ENCODE measurements at regions not wholly inside any gene's neighbourhood (a gene's known extent, or its start where the extent isn't known, plus 50 kb on each side); places are given as distances from the start of the nearest gene placed in this dataset.

- TF ChIP-seq PRMT5 (CRISPR knock-in tag; IDR thresholded peaks at IDR 0.05) (no peak), HMGXB4 (CRISPR knock-in tag; IDR thresholded peaks at IDR 0.05) (no peak), NR2C2 (CRISPR knock-in tag; IDR thresholded peaks at IDR 0.05) (no peak), NR2C2 (tag; IDR thresholded peaks at IDR 0.05) (peak; percentile 94), SNRNP70 (optimal IDR thresholded peaks at IDR 0.05; ENCODE audit: low read depth, low read length) (no peak), ZNF780A (CRISPR knock-in tag; IDR thresholded peaks at IDR 0.05) (no peak)
These were observed 536.1 kb upstream of the RAB6C start for GRCh38 chr2:129443235-129443864.
